Mesodermal cell (in vitro differentiated cells): ENCODE measurements at regions not wholly inside any gene's neighbourhood (a gene's known extent, or its start where the extent isn't known, plus 50 kb on each side); places are given as distances from the start of the nearest gene placed in this dataset.

ENCODE experiments used
- H3K27ac ChIP-seq: 2 replicates; pipeline ENCODE4 v1.7.0; 2013; ENCODE audit warnings: mild to moderate bottlenecking, low read depth, low read length, moderate library complexity; ENCODE audit not compliant: severe bottlenecking
- H3K36me3 ChIP-seq: 2 replicates; pipeline ENCODE4 v1.7.1; 2013; ENCODE audit warnings: mild to moderate bottlenecking, low read length, moderate library complexity; ENCODE audit not compliant: control insufficient read depth, insufficient read depth
- H3K4me1 ChIP-seq: one replicate; pipeline ENCODE4 v1.7.1; 2013; ENCODE audit warnings: mild to moderate bottlenecking, low read length; ENCODE audit not compliant: insufficient read depth, control insufficient read depth, poor library complexity, severe bottlenecking
- H3K4me3 ChIP-seq: 2 replicates; pipeline ENCODE4 v1.7.0; 2013; ENCODE audit warnings: low read length, control low read depth, mild to moderate bottlenecking; ENCODE audit not compliant: insufficient read depth, poor library complexity, severe bottlenecking; ENCODE audit errors: extremely low read depth
- H3K9me3 ChIP-seq: 2 replicates; pipeline ENCODE4 v1.7.1; 2013; ENCODE audit warnings: mild to moderate bottlenecking, low read length, moderate library complexity; ENCODE audit not compliant: control insufficient read depth
- WGBS, 2 experiments: methylation state at CpG; one replicate each; pipeline ENCODE4 v1.1.5; 2013; ENCODE audit warnings: missing lambda C conversion rate in 2 of 2; ENCODE audit not compliant: insufficient coverage in 2 of 2; 5-methylcytosine and 5-hydroxymethylcytosine counted together

DNA sequence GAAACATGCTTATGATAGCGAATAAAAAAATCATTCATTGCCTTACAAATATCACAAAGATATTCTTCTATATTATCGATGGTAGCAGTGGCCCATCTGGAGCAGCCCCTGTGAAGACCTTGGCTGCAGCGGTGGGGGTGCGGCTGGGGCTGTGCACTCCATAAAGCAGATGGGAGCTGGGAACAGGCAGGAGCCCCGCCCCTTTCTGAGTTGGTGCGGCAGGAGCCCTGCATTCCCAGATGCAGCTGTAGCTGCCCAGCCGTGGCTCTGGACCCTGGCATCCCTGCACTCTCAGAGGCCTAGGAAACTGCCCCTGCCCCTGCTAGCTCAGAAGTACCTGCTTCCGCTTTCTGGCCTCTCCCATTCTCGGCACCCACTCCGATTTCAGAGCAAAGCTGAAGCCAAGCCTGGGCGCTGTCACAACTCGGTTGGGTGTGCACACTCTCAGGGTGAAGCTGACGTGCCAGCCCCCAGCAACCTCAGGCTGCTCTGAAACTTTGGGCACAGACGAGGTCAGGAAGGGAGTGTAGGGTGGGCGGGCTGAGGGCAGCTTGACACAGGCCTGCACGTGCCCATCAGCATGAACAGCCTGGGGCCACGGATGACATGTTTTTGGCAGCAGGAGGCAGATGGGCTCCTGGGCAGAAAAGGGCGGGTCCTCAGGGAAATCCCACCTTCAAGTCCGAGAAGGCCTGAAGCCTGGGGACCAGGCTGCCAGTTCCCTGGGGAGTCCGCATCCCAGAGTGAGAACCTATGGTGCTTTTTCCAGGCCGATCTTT lies 1440.8 kb upstream of the ACO1 start:
- Histone ChIP-seq H3K4me3 (no peak overlapping the region), H3K9me3 (no peaks in the 10 kb centered on the region), H3K27ac (no peak overlapping the region), H3K4me1 (no peaks in the 10 kb centered on the region), H3K36me3 (no peaks in the 10 kb centered on the region)
- 87 to 93% methylated on average over 14 to 17 of the region's 21 CpGs for WGBS, 2 experiments

DNA sequence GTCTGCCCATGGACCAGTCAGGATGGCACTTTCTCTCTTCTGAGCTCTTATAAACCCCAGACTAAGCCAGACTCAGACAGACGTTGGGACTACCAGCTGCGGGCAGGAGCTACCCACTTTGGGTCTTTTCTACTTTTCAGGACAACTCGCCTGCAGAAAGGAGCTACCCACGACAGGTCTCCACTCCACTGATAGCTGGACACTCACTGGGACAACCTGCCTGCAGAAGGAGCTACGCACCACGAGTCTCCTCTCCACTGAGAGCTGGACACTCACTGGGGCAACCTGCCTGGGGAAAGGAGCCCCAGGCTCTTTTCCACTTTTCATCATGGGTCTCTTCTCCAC lies 1440.2 kb upstream of the ACO1 start:
- H3K4me1 ChIP-seq = no peaks in the 10 kb centered on the region
- no peaks in the 10 kb centered on the region for H3K36me3 ChIP-seq
- 80 to 96% methylated on average over 6 of the region's 6 CpGs for WGBS, 2 experiments
- H3K27ac ChIP-seq = no peak overlapping the region
- H3K4me3 ChIP-seq = no peak overlapping the region
- H3K9me3 ChIP-seq = no peaks in the 10 kb centered on the region

DNA sequence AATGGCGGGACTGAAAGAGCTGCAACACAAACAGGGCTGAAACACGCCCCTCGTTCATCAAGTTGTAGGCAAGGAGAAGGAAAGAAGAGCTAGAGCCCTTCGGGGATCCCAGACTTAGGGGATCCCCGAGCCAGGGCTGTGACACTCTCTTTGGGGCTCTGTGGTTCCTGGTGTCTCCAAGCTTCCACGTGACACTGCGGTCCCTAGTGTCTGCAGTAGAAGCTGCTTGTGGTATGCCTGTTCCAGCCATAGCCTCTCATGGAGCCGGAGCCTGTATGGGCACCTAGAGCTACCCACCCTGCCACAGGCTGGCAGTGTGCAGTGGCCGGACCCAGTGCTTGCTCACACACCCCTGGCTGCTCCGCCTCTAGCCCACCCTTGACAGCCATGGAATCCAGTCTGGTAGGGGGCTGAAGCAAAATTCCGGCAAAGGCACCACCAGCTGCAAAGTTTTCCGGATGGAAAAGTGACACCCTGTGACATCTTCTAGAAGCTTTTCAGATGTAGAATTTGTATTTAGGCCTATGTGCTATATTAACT lies 1439.6 kb upstream of the ACO1 start:
- Histone ChIP-seq H3K36me3 (no peaks in the 10 kb centered on the region), H3K4me3 (no peak overlapping the region), H3K27ac (no peak overlapping the region), H3K4me1 (no peaks in the 10 kb centered on the region), H3K9me3 (no peaks in the 10 kb centered on the region)
- WGBS, 2 experiments = 87 to 88% methylated on average over 10 to 12 of the region's 12 CpGs

DNA sequence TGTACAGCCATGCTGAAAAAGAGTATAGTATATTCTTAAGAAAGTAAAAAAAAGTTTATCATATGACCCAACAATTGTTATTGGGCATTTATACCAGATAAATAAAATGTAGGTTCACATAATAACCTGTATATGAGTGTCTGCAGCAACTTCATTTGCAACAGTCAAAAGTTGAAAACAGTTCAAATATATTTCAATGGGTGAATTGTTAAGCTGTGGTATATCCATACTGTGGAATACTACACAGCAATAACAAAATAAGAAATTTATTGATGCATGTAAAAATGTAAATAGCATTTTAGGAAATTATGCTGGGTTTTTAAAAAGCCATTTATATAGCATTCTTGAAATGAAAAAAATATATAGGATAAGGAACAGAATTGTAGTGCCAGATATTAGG lies 1420.1 kb upstream of the ACO1 start:
- H3K9me3 ChIP-seq = no peaks in the 10 kb centered on the region
- no peaks in the 10 kb centered on the region for H3K36me3 ChIP-seq
- no peak overlapping the region for H3K4me3 ChIP-seq
- no peak overlapping the region for H3K27ac ChIP-seq
- H3K4me1 ChIP-seq = no peaks in the 10 kb centered on the region

DNA sequence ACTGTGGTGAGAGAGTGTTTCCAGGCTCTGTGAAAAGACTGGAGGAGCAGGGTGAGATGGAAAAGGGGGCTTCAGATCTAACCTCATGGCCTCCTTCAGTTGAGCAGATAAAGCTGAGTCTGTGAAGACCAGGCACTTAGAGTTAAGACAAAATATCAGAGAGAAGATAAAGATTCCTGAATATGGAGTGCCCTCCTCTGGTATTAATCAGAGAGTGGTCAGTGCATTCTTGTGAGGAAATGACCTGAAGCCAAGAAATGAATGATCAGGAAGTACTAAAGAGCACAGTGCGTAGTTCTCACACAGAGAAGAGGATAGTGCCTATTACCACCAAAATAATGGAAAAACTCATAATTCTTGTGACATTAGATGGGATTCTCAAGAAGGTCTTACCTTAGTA lies 1417.0 kb upstream of the ACO1 start:
- H3K36me3 ChIP-seq = no peaks in the 10 kb centered on the region
- no peaks in the 10 kb centered on the region for H3K4me1 ChIP-seq
- H3K27ac ChIP-seq = no peak overlapping the region
- no peak overlapping the region for H3K4me3 ChIP-seq
- H3K9me3 ChIP-seq = no peaks in the 10 kb centered on the region
- WGBS, 2 experiments = no CpG with 5 or more reads among the region's 1 CpG

DNA sequence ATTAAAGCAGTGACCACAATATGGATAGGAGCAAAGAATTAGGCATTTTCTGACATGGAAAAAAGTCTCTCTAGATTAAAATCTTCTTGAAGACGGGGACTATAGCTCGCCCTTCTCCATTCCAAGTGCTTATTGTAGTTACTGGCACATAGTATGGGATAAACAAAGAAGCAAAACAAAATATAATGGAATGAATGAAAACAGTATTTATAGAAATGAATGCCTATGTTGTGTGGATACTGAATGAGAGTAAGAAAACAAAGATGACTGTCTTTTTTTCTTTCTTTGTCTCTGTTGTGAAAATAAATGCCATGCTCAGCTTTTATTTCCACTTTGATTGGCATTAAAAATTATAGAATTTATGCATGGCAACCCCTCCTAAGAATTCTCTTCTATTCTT lies 1414.3 kb upstream of the ACO1 start:
- 73% methylated on average over 2 of the region's 2 CpGs; no CpG with 5 or more reads in 1 of the 2 experiments for WGBS, 2 experiments
- Histone ChIP-seq H3K4me3 (no peak overlapping the region), H3K27ac (no peak overlapping the region), H3K4me1 (no peaks in the 10 kb centered on the region), H3K9me3 (no peaks in the 10 kb centered on the region), H3K36me3 (no peaks in the 10 kb centered on the region)

DNA sequence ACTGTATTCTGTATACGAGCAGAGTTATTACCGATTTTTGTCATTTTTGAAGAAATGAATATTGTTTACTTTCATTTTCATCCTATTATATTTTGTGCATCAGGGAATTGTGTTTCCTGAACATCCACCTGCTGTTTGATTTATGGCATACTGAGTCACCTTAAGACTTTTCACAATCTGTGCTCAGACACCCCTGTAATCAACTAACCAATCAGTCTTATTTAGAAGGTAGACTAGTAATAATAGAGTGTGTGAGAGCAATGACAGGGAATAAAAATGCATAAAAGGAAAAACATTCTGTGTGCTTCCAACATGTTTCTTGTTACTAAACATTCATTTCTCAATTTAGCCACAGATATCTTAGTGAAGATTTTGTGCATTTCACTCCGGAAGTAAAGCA lies 1413.6 kb upstream of the ACO1 start:
- no peaks in the 10 kb centered on the region for H3K9me3 ChIP-seq
- no peak overlapping the region for H3K27ac ChIP-seq
- H3K4me1 ChIP-seq = no peaks in the 10 kb centered on the region
- no CpG with 5 or more reads among the region's 3 CpGs for WGBS, 2 experiments
- no peak overlapping the region for H3K4me3 ChIP-seq
- H3K36me3 ChIP-seq = no peaks in the 10 kb centered on the region

DNA sequence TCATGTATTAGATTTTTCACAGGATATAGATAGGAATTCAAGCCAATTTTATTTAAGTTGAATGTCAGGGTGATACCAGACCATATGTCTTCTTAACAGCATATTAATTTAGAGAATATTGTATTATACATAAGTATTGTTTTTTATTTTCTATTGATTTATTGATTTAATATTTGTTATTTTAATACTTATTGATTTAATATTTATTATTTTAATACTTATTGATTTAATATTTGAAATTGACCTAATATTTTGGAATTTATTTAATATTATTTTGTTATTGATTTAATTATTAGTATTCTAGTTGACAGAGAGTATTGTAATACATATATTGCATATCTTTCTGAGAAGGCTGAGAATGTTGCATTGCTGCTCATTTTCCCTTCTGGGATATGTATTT lies 1411.8 kb upstream of the ACO1 start:
- H3K4me1 ChIP-seq = no peaks in the 10 kb centered on the region
- no peaks in the 10 kb centered on the region for H3K9me3 ChIP-seq
- no peak overlapping the region for H3K27ac ChIP-seq
- H3K4me3 ChIP-seq = no peak overlapping the region
- H3K36me3 ChIP-seq = no peaks in the 10 kb centered on the region

DNA sequence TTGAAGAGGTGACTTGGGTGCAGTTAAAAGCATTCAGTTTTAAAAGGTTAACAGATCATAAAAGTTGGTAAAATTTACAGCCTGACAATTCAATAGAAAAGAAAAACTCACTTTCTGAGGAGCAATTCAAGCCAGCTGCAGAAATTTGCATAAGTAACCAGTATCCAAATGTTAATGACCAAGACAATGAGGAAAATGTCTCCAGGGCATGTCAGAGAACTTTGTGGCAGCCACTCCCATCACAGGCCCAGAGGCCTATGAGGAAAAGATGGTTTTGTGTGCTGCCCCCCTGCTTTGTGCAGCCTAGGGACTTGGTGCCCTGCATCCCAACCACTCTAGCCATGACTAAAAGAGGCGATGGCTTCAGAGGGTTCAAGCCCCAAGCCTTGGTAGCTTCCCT lies 1406.5 kb upstream of the ACO1 start:
- no peak overlapping the region for H3K27ac ChIP-seq
- WGBS, 2 experiments = 83% methylated on average over 1 of the region's 1 CpG; no CpG with 5 or more reads in 1 of the 2 experiments
- H3K4me3 ChIP-seq = no peak overlapping the region
- no peaks in the 10 kb centered on the region for H3K4me1 ChIP-seq
- no peaks in the 10 kb centered on the region for H3K36me3 ChIP-seq
- H3K9me3 ChIP-seq = no peaks in the 10 kb centered on the region

DNA sequence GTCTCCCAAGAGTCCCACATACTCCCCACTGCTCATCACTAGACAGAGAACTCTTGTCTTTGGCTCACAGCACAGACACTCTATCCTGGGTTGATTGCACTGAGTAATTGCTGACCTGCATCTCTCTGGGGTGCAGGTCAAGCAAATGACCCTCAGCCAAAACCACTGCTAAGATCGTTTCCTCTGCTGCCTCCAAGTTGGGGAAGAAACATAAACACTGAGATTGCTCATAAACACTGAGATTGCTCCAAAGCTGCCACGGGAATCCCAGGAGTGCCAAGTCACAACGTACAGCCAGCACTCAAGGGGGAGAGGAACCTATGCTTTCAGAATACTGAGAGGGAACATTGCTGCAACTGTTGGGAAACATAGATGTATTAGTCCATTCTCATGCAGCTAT lies 1402.1 kb upstream of the ACO1 start:
- Histone ChIP-seq H3K4me1 (no peaks in the 10 kb centered on the region), H3K36me3 (no peaks in the 10 kb centered on the region), H3K4me3 (no peak overlapping the region), H3K27ac (no peak overlapping the region), H3K9me3 (no peaks in the 10 kb centered on the region)
- 78 to 80% methylated on average over 1 to 3 of the region's 3 CpGs for WGBS, 2 experiments

DNA sequence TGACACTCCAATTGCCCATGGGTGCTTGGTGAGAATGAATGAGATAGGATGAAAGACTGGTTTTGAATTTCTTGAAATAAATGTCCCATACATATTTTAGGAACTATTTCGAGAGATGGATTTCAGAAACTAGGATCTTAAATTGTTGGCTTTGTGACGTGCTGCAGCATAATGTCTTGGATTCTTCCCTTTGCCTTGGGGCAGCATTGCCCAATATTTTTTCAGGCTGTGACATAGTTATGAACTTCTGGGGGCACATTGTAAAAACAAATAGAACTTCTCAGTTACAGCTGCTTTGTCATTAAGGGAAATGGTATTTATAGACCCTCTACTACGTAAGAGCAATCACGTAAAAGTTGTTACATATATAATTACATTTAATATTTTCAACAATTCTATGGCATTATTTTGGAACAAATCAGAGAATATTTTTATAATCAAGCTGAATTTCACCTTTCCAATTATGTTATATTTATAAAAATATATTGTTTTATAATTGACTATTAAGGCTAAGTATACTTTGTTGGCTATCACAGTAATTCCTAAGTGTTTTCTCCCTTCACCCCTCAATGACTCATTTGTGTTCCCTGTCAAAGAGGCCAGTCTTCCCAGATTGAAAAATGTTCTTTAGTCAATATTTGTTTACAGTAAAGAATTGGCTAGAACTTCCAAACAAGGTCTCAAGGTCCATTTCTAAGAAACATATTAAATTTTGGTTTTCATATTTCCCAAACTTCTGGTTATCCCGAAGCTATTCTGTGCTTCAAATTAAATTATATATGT lies 1388.3 kb upstream of the ACO1 start:
- Histone ChIP-seq H3K36me3 (no peaks in the 10 kb centered on the region), H3K4me3 (no peak overlapping the region), H3K9me3 (no peaks in the 10 kb centered on the region), H3K27ac (no peak overlapping the region), H3K4me1 (no peaks in the 10 kb centered on the region)
- 100% methylated on average over 1 of the region's 5 CpGs; no CpG with 5 or more reads in 1 of the 2 experiments for WGBS, 2 experiments
